H1 (cell line): ENCODE measurements at regions not wholly inside any gene's neighbourhood (a gene's known extent, or its start where the extent isn't known, plus 50 kb on each side); places are given as distances from the start of the nearest gene placed in this dataset.

Experiments
- CTCF ChIA-PET: fragments of 300-600 bp; sonication (Branson Sonifier 250); formaldehyde crosslinking; loops from one replicate; lab custom pipeline; 2021; ENCODE audit not compliant: partially characterized antibody; lab: Charles Lee
- POLR2A ChIA-PET: fragments of 300-600 bp; sonication (Branson Sonifier 250); formaldehyde crosslinking; loops from one replicate; lab custom pipeline; 2021; ENCODE audit warnings: inconsistent platforms; ENCODE audit not compliant: partially characterized antibody; lab: Charles Lee
- DNase-seq, 2 experiments: peaks; one replicate each; pipeline versions ENCODE4 v3.0.0 to v3.0.0-alpha.2; 2010 to 2022; ENCODE audit warnings: low spot score in 2 of 2, low read depth in 1 of 2, mixed read lengths in 1 of 2
- FAIRE-seq: peaks from 2 replicates; lab custom pipeline; 2011; peaks lifted over from hg19 to GRCh38; lab: Jason Lieb, UNC
- H2AFZ ChIP-seq: 2 replicates; pipeline ENCODE4 v1.8.1; 2012; ENCODE audit warnings: low read length, inconsistent platforms
- H2AK5ac ChIP-seq: 2 replicates; pipeline ENCODE4 v1.6.1; 2013; ENCODE audit warnings: low read depth, low read length
- H2BK120ac ChIP-seq: replicated peaks from 2 replicates; pipeline ENCODE3; 2013; ENCODE audit warnings: low read depth, low read length, inconsistent platforms
- H2BK12ac ChIP-seq: 2 replicates; pipeline ENCODE4 v1.6.1; 2013; ENCODE audit warnings: low read depth, low read length
- H2BK15ac ChIP-seq: 2 replicates; pipeline ENCODE4 v1.6.1; 2013; ENCODE audit warnings: low read length
- H2BK20ac ChIP-seq: 2 replicates; pipeline ENCODE4 v1.6.1; 2013; ENCODE audit warnings: low read length
- H2BK5ac ChIP-seq: 2 replicates; pipeline ENCODE4 v1.6.1; 2013; ENCODE audit warnings: low read depth, low read length
- H3K14ac ChIP-seq: 2 replicates; pipeline ENCODE4 v1.6.1; 2013; ENCODE audit warnings: inconsistent platforms; ENCODE audit not compliant: insufficient read length
- H3K18ac ChIP-seq: 2 replicates; pipeline ENCODE4 v1.6.1; 2013; ENCODE audit warnings: low read length; ENCODE audit errors: extremely low read depth
- H3K23ac ChIP-seq: 2 replicates; pipeline ENCODE4 v1.6.1; 2013; ENCODE audit warnings: inconsistent platforms; ENCODE audit not compliant: insufficient read length
- H3K23me2 ChIP-seq: 2 replicates; pipeline ENCODE4 v1.6.1; 2013; ENCODE audit warnings: low read depth, low read length
- H3K27ac ChIP-seq: 2 replicates; pipeline ENCODE4 v1.6.1; 2011; ENCODE audit warnings: low read depth, low read length, inconsistent platforms
- H3K27me3 ChIP-seq, 4 experiments: replicated peaks in 1 of 4; 1 replicate in 1 of 4; 2 replicates in 3 of 4; pipeline versions ENCODE4 v1.6.1 to v1.8.1; 2011 to 2013; ENCODE audit warnings: low read length in 3 of 4, mild to moderate bottlenecking in 3 of 4, inconsistent platforms in 2 of 4, mixed read lengths in 2 of 4, moderate library complexity in 1 of 4; ENCODE audit not compliant: control insufficient read depth in 3 of 4, insufficient read depth in 3 of 4; ENCODE audit errors: extremely low read depth in 1 of 4
- H3K36me3 ChIP-seq, 4 experiments: 2 replicates each; pipeline versions ENCODE4 v1.6.1 to v1.8.1; 2011 to 2013; ENCODE audit warnings: mild to moderate bottlenecking in 4 of 4, low read length in 3 of 4, moderate library complexity in 2 of 4, control low read depth in 1 of 4, inconsistent platforms in 1 of 4; ENCODE audit not compliant: insufficient read depth in 4 of 4, control insufficient read depth in 2 of 4
- H3K4ac ChIP-seq: replicated peaks from 2 replicates; pipeline ENCODE3; 2013; ENCODE audit warnings: low read length, low read depth, mixed read lengths, inconsistent platforms; ENCODE audit not compliant: insufficient read length
- H3K4me1 ChIP-seq, 4 experiments: replicated peaks in 1 of 4; 1 replicate in 1 of 4; 2 replicates in 3 of 4; pipeline versions ENCODE4 v1.6.1 to v1.8.1; 2011 to 2013; ENCODE audit warnings: low read length in 3 of 4, inconsistent platforms in 2 of 4, mixed read lengths in 1 of 4; ENCODE audit not compliant: insufficient read depth in 4 of 4, control insufficient read depth in 3 of 4
- H3K4me2 ChIP-seq, 2 experiments: 2 replicates each; pipeline versions ENCODE4 v1.6.1 to v1.8.1; 2011 to 2013; ENCODE audit warnings: low read depth in 2 of 2, low read length in 2 of 2, control low read depth in 1 of 2, inconsistent platforms in 1 of 2, mild to moderate bottlenecking in 1 of 2; ENCODE audit not compliant: insufficient read depth in 1 of 2
- H3K4me3 ChIP-seq, 4 experiments: fragments of 200-600, 300-600 bp in 1 of 4; sonication (generic), shearing (Covaris generic), sonication (Bioruptor Twin) in 1 of 4; 2 replicates each; pipeline versions ENCODE4 v1.5.1 to v1.8.1; 2011 to 2016; ENCODE audit warnings: low read length in 4 of 4, low read depth in 3 of 4, control low read depth in 2 of 4, inconsistent platforms in 2 of 4, mild to moderate bottlenecking in 2 of 4, mixed read lengths in 1 of 4, moderate library complexity in 1 of 4; ENCODE audit not compliant: insufficient read depth in 2 of 4; ENCODE audit errors: extremely low read depth in 1 of 4
- H3K56ac ChIP-seq: replicated peaks from 2 replicates; pipeline ENCODE3; 2013; ENCODE audit warnings: low read depth, mild to moderate bottlenecking, mixed read lengths, low read length, inconsistent platforms; ENCODE audit not compliant: insufficient read length
- H3K79me1 ChIP-seq: 2 replicates; pipeline ENCODE4 v1.6.1; 2013; ENCODE audit warnings: low read depth, low read length, control low read depth
- H3K79me2 ChIP-seq, 2 experiments: 2 replicates each; pipeline versions ENCODE4 v1.6.1 to v1.8.1; 2012 to 2013; ENCODE audit warnings: low read length in 2 of 2, mild to moderate bottlenecking in 2 of 2, inconsistent platforms in 1 of 2; ENCODE audit not compliant: insufficient read depth in 2 of 2, control insufficient read depth in 1 of 2
- H3K9ac ChIP-seq, 4 experiments: replicated peaks in 1 of 4; 1 replicate in 1 of 4; 2 replicates in 3 of 4; pipeline versions ENCODE4 v1.6.1 to v1.8.1; 2011 to 2013; ENCODE audit warnings: low read depth in 3 of 4, low read length in 3 of 4, control low read depth in 2 of 4, mild to moderate bottlenecking in 2 of 4, moderate library complexity in 2 of 4, inconsistent platforms in 1 of 4; ENCODE audit errors: extremely low read depth in 1 of 4
- H3K9me3 ChIP-seq, 2 experiments: 2 replicates each; pipeline versions ENCODE4 v1.6.1 to v1.8.1; 2012 to 2013; ENCODE audit warnings: mild to moderate bottlenecking in 2 of 2, moderate library complexity in 2 of 2, control low read depth in 1 of 2, inconsistent platforms in 1 of 2, low read depth in 1 of 2, low read length in 1 of 2, mixed read lengths in 1 of 2; ENCODE audit not compliant: insufficient read depth in 2 of 2
- H4K20me1 ChIP-seq, 2 experiments: replicated peaks in 1 of 2; 2 replicates each; pipeline versions ENCODE3 to v1.8.1; 2011 to 2013; ENCODE audit warnings: inconsistent platforms in 2 of 2, low read length in 2 of 2, mild to moderate bottlenecking in 1 of 2; ENCODE audit not compliant: insufficient read depth in 2 of 2, control insufficient read depth in 1 of 2
- H4K5ac ChIP-seq: 2 replicates; pipeline ENCODE4 v1.6.1; 2013; ENCODE audit warnings: low read length, low read depth, mixed read lengths, inconsistent platforms; ENCODE audit not compliant: insufficient read length
- H4K8ac ChIP-seq: 2 replicates; pipeline ENCODE4 v1.8.0; 2013; ENCODE audit warnings: mild to moderate bottlenecking, moderate library complexity, low read length, inconsistent platforms; ENCODE audit not compliant: insufficient read depth; ENCODE audit errors: extremely low read depth
- H4K91ac ChIP-seq: replicated peaks from 2 replicates; pipeline ENCODE3; 2013; ENCODE audit warnings: low read length, mixed read lengths, inconsistent platforms; ENCODE audit not compliant: insufficient read length
- GABPA ChIP-seq: IDR thresholded peaks from 2 replicates; pipeline ENCODE4 v1.6.1; 2011; ENCODE audit warnings: mild to moderate bottlenecking, low read length, moderate library complexity, borderline replicate concordance; ENCODE audit not compliant: insufficient read depth
- WGBS, 2 experiments: shearing (Covaris generic) in 1 of 2; methylation state at CpG; one replicate each; pipeline versions ENCODE4 v1.1.6 to v1.1.7; 2013 to 2015; ENCODE audit warnings: low lambda C conversion rate in 2 of 2, mixed read lengths in 2 of 2, inconsistent platforms in 1 of 2, low coverage in 1 of 2, missing lambda C conversion rate in 1 of 2; ENCODE audit not compliant: insufficient replicate concordance in 2 of 2, insufficient coverage in 1 of 2, insufficient read length in 1 of 2; ENCODE audit errors: extremely low coverage in 1 of 2, missing lambda C conversion rate in 1 of 2; 5-methylcytosine and 5-hydroxymethylcytosine counted together

DNA sequence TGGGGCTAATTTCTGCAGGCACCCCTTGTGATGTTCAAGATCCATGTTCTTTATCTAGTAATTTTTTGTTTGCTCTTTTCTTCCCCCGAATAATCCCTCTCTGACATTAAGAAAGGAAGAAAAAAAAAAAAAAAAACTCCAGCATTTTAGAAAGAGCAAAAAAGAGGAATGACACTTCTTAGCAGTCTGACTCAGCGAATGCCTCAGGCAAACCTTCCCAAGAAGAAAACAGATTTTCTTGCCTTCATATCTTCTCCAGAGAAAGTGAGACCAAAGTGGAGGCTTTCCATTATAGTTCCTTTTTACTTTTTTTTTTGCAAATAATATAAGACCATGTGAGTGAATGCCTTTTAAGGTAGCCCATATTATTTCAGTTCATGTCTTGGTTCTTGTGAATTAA is 479.0 kb upstream of the SYT1 start:
- FAIRE-seq: no peak
- H3K4me1 ChIP-seq: peaks cover 0 to 3% (median 1%) of the 10 kb centered on the region in 4 experiments; a peak in 3 of 7 replicates
- H4K20me1 ChIP-seq: no peaks in the 10 kb centered on the region
- H2BK120ac ChIP-seq: no peak overlapping the region
- no peaks in the 10 kb centered on the region for H3K23me2 ChIP-seq
- no peak overlapping the region for H3K9ac ChIP-seq
- no peaks in the 10 kb centered on the region for H3K79me2 ChIP-seq
- no peak overlapping the region for H4K8ac ChIP-seq
- H2AK5ac ChIP-seq: no peak overlapping the region
- no peak overlapping the region for H3K56ac ChIP-seq
- H2BK20ac ChIP-seq: no peak overlapping the region
- H3K4me2 ChIP-seq: no peak overlapping the region
- H3K27ac ChIP-seq: no peak overlapping the region
- H3K27me3 ChIP-seq: no peaks in the 10 kb centered on the region
- H2BK12ac ChIP-seq: no peak overlapping the region
- H3K36me3 ChIP-seq: no peaks in the 10 kb centered on the region
- no peak overlapping the region for H3K18ac ChIP-seq
- H3K4ac ChIP-seq: no peak overlapping the region
- POLR2A ChIA-PET: no interaction called here
- H2BK15ac ChIP-seq: no peak overlapping the region
- H3K4me3 ChIP-seq: no peak overlapping the region
- H2AFZ ChIP-seq: no peak overlapping the region
- 89% methylated on average over 2 of the region's 2 CpGs; no CpG with 5 or more reads in 1 of the 2 experiments for WGBS, 2 experiments
- H3K9me3 ChIP-seq: no peaks in the 10 kb centered on the region
- no peak overlapping the region for H4K5ac ChIP-seq
- no peak overlapping the region for H3K14ac ChIP-seq
- no peaks in the 10 kb centered on the region for H3K79me1 ChIP-seq
- no peak for DNase-seq
- CTCF ChIA-PET: no interaction called here
- no peak overlapping the region for H3K23ac ChIP-seq
- H4K91ac ChIP-seq: no peak overlapping the region
- no peak overlapping the region for H2BK5ac ChIP-seq
- TF ChIP-seq GABPA: no peak
